Hepatocyte (in vitro differentiated cells): ENCODE measurements at regions not wholly inside any gene's neighbourhood (a gene's known extent, or its start where the extent isn't known, plus 50 kb on each side); places are given as distances from the start of the nearest gene placed in this dataset.

ENCODE experiments used
- CTCF ChIP-seq: fragments of 200-600 bp; sonication (generic); IDR thresholded peaks from 2 replicates; pipeline ENCODE4 v1.5.1; 2016; ENCODE audit warnings: antibody characterized with exemption, mild to moderate bottlenecking; ENCODE audit not compliant: poor library complexity
- EZH2 ChIP-seq: fragments of 200-600 bp; sonication (generic); IDR thresholded peaks from 2 replicates; pipeline ENCODE4 v1.6.1; 2016; ENCODE audit warnings: antibody characterized with exemption, mild to moderate bottlenecking, borderline replicate concordance

GRCh38 chr17:52899235-52899634 lies 740.7 kb upstream of the CA10 start:
- TF ChIP-seq CTCF (no peak), EZH2 (no peak)
